ENCODE measurements at regions not wholly inside any gene's neighbourhood (a gene's known extent, or its start where the extent isn't known, plus 50 kb on each side); places are given as distances from the start of the nearest gene placed in this dataset.

DNA sequence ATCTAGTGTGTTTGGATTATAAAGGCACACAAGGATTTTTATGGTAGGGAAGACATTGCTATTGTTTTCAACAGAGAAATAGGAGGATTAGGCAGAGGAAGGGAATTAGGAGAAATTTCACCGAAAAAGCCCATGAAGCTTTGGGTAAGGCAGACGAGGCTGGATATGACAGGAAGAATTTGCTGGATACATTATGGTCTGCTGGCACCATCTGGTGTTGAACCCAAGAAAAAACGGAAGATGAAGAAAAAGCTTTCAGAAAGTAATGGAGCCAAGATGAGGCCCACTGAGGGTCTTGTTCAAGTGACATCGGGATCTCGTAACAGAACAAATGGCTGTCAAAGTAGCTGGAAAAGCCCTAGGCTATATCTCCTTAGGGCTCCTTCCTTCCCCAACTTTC is 56.5 kb downstream of the OR2J2 start:
- Histone ChIP-seq H3K4me3 (replicated peaks in 1 of 2; ENCODE audit: low read depth in 1 of 2, low read length in 2 of 2) (no peak overlapping the region), H3K4me2 (ENCODE audit: low read length) (no peak overlapping the region), H2AFZ (ENCODE audit: low read depth, low read length, poor library complexity, severe bottlenecking) (no peak overlapping the region), H4K20me1 (ENCODE audit: insufficient read depth) (no peaks in the 10 kb centered on the region), H3K4me1 (ENCODE audit: control insufficient read depth in 1 of 2, insufficient read depth in 2 of 2, low read length in 2 of 2) (no peaks in the 10 kb centered on the region), H3K9me2 (ENCODE audit: insufficient read depth) (no peaks in the 10 kb centered on the region), H3K9me3 (ENCODE audit: control insufficient read depth in 1 of 2, insufficient read depth in 1 of 2, low read depth in 1 of 2, low read length in 2 of 2) (no peaks in the 10 kb centered on the region), H3K27me3 (ENCODE audit: insufficient read depth, low read length) (peaks cover 7% of the 10 kb centered on the region; the same call in 1 of the 2 replicates), H3K79me2 (ENCODE audit: insufficient read depth, low read length) (no peaks in the 10 kb centered on the region), H3K9ac (ENCODE audit: low read length) (no peak overlapping the region), H3K27ac (ENCODE audit: low read depth, low read length) (no peak overlapping the region), H3K36me3 (ENCODE audit: control insufficient read depth in 1 of 2, insufficient read depth in 2 of 2, low read length in 2 of 2) (no peaks in the 10 kb centered on the region)
- DNase-seq (ENCODE audit: low read depth, low spot score) (no peak), ATAC-seq (no peak)
- CTCF ChIA-PET, result interaction anchor here (1.0 to 1.8 kb wide), 5 partner anchors 155 to 543 kb away, joined by 3 to 5 read pairs (median 4); no protein-coding TSS in a partner anchor
- BruUV-seq (replicated peaks), result no TSS peak
- TF ChIP-seq SP1 (IDR thresholded peaks at IDR 0.05; ENCODE audit: low read depth) (no peak), RAD21 (IDR thresholded peaks at IDR 0.05; ENCODE audit: low read depth) (peak; percentile 63)
- TF ChIP-seq, protein P1, sequence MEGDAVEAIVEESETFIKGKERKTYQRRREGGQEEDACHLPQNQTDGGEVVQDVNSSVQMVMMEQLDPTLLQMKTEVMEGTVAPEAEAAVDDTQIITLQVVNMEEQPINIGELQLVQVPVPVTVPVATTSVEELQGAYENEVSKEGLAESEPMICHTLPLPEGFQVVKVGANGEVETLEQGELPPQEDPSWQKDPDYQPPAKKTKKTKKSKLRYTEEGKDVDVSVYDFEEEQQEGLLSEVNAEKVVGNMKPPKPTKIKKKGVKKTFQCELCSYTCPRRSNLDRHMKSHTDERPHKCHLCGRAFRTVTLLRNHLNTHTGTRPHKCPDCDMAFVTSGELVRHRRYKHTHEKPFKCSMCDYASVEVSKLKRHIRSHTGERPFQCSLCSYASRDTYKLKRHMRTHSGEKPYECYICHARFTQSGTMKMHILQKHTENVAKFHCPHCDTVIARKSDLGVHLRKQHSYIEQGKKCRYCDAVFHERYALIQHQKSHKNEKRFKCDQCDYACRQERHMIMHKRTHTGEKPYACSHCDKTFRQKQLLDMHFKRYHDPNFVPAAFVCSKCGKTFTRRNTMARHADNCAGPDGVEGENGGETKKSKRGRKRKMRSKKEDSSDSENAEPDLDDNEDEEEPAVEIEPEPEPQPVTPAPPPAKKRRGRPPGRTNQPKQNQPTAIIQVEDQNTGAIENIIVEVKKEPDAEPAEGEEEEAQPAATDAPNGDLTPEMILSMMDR (IDR thresholded peaks at IDR 0.05 in 2 of 3, conservative IDR thresholded peaks at IDR 0.05 in 1 of 3; ENCODE audit: borderline replicate concordance in 1 of 3, insufficient read depth in 1 of 3, low read depth in 2 of 3, low read length in 2 of 3), result peak in 2 of 3 experiments; percentile 29 to 30; a peak in 3 of 6 replicates
- TF ChIP-seq, protein P2, sequence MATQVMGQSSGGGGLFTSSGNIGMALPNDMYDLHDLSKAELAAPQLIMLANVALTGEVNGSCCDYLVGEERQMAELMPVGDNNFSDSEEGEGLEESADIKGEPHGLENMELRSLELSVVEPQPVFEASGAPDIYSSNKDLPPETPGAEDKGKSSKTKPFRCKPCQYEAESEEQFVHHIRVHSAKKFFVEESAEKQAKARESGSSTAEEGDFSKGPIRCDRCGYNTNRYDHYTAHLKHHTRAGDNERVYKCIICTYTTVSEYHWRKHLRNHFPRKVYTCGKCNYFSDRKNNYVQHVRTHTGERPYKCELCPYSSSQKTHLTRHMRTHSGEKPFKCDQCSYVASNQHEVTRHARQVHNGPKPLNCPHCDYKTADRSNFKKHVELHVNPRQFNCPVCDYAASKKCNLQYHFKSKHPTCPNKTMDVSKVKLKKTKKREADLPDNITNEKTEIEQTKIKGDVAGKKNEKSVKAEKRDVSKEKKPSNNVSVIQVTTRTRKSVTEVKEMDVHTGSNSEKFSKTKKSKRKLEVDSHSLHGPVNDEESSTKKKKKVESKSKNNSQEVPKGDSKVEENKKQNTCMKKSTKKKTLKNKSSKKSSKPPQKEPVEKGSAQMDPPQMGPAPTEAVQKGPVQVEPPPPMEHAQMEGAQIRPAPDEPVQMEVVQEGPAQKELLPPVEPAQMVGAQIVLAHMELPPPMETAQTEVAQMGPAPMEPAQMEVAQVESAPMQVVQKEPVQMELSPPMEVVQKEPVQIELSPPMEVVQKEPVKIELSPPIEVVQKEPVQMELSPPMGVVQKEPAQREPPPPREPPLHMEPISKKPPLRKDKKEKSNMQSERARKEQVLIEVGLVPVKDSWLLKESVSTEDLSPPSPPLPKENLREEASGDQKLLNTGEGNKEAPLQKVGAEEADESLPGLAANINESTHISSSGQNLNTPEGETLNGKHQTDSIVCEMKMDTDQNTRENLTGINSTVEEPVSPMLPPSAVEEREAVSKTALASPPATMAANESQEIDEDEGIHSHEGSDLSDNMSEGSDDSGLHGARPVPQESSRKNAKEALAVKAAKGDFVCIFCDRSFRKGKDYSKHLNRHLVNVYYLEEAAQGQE (IDR thresholded peaks at IDR 0.05; ENCODE audit: low read depth), result no peak
- intact Hi-C loops (cut with micrococcal nuclease), result loop anchor here (2.0 kb wide), 2 partner anchors 388 to 540 kb away; no protein-coding TSS in a partner anchor
- RAD21 ChIA-PET (ENCODE audit: low non-redundant PET in 1 of 2, low total read pairs in 2 of 2, uncharacterized antibody in 2 of 2, unreplicated experiment in 2 of 2), result no interaction called here
- POLR2A ChIA-PET, result no interaction called here
